ENCODE measurements at regions not wholly inside any gene's neighbourhood (a gene's known extent, or its start where the extent isn't known, plus 50 kb on each side); places are given as distances from the start of the nearest gene placed in this dataset.

DNA sequence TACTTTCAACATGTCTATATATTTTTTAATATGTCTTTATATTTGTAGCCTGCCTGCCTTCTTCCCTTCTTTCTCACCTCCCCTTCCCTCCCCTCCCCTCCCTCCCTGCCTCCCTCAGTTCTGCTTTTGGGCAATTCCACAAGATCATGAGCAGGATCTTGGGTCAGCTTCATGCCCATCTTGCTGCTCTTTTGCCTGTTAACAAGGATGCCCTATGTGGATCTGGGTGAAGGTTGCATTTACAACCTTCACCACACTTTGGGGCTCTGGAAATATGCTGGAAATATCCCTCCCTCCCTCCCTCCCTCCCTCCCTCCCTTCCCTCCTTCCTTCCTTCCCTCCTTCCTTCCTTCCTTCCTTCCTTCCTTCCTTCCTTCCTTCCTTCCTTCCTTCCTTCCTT, 334.1 kb upstream of the FAM98A start:
- TF ChIP-seq, protein P1, sequence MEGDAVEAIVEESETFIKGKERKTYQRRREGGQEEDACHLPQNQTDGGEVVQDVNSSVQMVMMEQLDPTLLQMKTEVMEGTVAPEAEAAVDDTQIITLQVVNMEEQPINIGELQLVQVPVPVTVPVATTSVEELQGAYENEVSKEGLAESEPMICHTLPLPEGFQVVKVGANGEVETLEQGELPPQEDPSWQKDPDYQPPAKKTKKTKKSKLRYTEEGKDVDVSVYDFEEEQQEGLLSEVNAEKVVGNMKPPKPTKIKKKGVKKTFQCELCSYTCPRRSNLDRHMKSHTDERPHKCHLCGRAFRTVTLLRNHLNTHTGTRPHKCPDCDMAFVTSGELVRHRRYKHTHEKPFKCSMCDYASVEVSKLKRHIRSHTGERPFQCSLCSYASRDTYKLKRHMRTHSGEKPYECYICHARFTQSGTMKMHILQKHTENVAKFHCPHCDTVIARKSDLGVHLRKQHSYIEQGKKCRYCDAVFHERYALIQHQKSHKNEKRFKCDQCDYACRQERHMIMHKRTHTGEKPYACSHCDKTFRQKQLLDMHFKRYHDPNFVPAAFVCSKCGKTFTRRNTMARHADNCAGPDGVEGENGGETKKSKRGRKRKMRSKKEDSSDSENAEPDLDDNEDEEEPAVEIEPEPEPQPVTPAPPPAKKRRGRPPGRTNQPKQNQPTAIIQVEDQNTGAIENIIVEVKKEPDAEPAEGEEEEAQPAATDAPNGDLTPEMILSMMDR (IDR thresholded peaks at IDR 0.05; ENCODE audit: insufficient read depth, low read depth, low read length): no peak
- TF ChIP-seq EZH2 (IDR thresholded peaks at IDR 0.05; ENCODE audit: insufficient read depth, low read length): no peak
